Sigmoid colon (tissue), 6 donors: ENCODE measurements at regions not wholly inside any gene's neighbourhood (a gene's known extent, or its start where the extent isn't known, plus 50 kb on each side); places are given as distances from the start of the nearest gene placed in this dataset.

ENCODE experiments used
- DNase-seq: peaks from one replicate; pipeline ENCODE4 v3.0.0-alpha.2; 2019
- H3K27ac ChIP-seq, 4 donors: fragments of 200-600 bp; sonication (generic); one replicate each; pipeline ENCODE4 v1.5.1; 2016 to 2019; ENCODE audit warnings: mild to moderate bottlenecking in 1 of 4
- H3K27me3 ChIP-seq, 3 donors: fragments of 200-600 bp; sonication (generic); one replicate each; pipeline ENCODE4 v1.5.1; 2019; ENCODE audit warnings: mild to moderate bottlenecking in 1 of 3
- H3K36me3 ChIP-seq, 4 donors: fragments of 200-600 bp; sonication (generic); one replicate each; pipeline ENCODE4 v1.5.1; 2016 to 2019
- H3K4me1 ChIP-seq, 4 donors: fragments of 200-600 bp; sonication (generic); one replicate each; pipeline ENCODE4 v1.5.1; 2017 to 2019
- H3K4me3 ChIP-seq, 4 donors: fragments of 200-600 bp; sonication (generic); one replicate each; pipeline ENCODE4 v1.5.1; 2017 to 2019; ENCODE audit warnings: mild to moderate bottlenecking in 2 of 4, moderate library complexity in 1 of 4
- H3K9me3 ChIP-seq, 4 donors: fragments of 200-600 bp in 3 of 4; sonication (generic) in 3 of 4; one replicate each; pipeline versions ENCODE4 v1.5.1 to v1.6.1; 2013 to 2019
- EP300 ChIP-seq, 4 donors: sonication (generic); formaldehyde crosslinking; IDR thresholded peaks; one replicate each; pipeline ENCODE4 v1.6.1; 2017; ENCODE audit warnings: antibody characterized with exemption in 4 of 4
- POLR2A ChIP-seq, 2 donors: fragments of 450-650 bp; IDR thresholded peaks; one replicate each; pipeline ENCODE4 v1.6.1; 2016; ENCODE audit warnings: antibody characterized with exemption in 2 of 2, mild to moderate bottlenecking in 2 of 2, moderate library complexity in 2 of 2
- POLR2AphosphoS5 ChIP-seq, 4 donors: sonication (generic); formaldehyde crosslinking; IDR thresholded peaks; one replicate each; pipeline ENCODE4 v1.6.1; 2017; ENCODE audit warnings: antibody characterized with exemption in 4 of 4
- WGBS, 2 donors: extraction: QIAGEN DNeasy Blood & Tissue Kit; methylation state at CpG; one replicate each; pipeline ENCODE4 v1.1.7; 2013; 5-methylcytosine and 5-hydroxymethylcytosine counted together
- intact Hi-C: fragments of 100-400 bp; cut with DNase I; formaldehyde crosslinking; loops from one replicate; pipeline ENCODE4 v1.15.1; 2023
- TF ChIP-seq, protein P1 (sequence below), 4 experiments: fragments of 450-650 bp in 3 of 4; fragments of 200-600 bp in 1 of 4; IDR thresholded peaks; one replicate each; pipeline ENCODE4 v1.5.1; 2016 to 2019; ENCODE audit warnings: antibody characterized with exemption in 4 of 4, mild to moderate bottlenecking in 3 of 4, moderate library complexity in 2 of 4
- donor health status: healthy with polysubstance abuse.
- donor health status: healthy.

DNA sequence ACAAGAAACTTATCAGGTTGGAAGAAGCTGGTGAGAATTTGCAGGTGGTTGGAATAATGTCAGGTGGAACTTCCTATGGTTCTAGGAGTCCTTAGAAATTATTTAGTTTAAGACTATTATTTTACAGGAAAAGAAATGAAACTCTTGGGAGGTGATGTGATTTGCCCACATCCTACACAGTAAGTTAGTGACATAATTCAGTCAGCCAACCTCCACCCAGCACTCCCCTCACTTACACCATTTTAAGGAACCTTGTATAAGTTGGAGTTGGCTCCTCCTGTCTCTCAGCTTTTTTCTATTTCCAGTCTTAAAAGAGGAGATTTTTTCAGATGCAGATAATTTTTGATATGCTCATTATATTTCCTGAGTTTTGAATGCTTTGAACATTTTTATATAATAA lies 86.4 kb downstream of the SKA1 start:
- H3K4me1 ChIP-seq, result no peaks in the 10 kb centered on the region
- H3K36me3 ChIP-seq, result no peaks in the 10 kb centered on the region
- no peak overlapping the region for H3K27ac ChIP-seq
- H3K9me3 ChIP-seq, result no peaks in the 10 kb centered on the region
- no peaks in the 10 kb centered on the region for H3K27me3 ChIP-seq
- intact Hi-C loops, result no loop called here
- no peak overlapping the region for H3K4me3 ChIP-seq
- DNase-seq, result no peak
- TF ChIP-seq EP300 (IDR thresholded peaks at IDR 0.05) (no peak), POLR2AphosphoS5 (IDR thresholded peaks at IDR 0.05) (no peak)
- TF ChIP-seq, protein P1, sequence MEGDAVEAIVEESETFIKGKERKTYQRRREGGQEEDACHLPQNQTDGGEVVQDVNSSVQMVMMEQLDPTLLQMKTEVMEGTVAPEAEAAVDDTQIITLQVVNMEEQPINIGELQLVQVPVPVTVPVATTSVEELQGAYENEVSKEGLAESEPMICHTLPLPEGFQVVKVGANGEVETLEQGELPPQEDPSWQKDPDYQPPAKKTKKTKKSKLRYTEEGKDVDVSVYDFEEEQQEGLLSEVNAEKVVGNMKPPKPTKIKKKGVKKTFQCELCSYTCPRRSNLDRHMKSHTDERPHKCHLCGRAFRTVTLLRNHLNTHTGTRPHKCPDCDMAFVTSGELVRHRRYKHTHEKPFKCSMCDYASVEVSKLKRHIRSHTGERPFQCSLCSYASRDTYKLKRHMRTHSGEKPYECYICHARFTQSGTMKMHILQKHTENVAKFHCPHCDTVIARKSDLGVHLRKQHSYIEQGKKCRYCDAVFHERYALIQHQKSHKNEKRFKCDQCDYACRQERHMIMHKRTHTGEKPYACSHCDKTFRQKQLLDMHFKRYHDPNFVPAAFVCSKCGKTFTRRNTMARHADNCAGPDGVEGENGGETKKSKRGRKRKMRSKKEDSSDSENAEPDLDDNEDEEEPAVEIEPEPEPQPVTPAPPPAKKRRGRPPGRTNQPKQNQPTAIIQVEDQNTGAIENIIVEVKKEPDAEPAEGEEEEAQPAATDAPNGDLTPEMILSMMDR (IDR thresholded peaks at IDR 0.05), result no peak

DNA sequence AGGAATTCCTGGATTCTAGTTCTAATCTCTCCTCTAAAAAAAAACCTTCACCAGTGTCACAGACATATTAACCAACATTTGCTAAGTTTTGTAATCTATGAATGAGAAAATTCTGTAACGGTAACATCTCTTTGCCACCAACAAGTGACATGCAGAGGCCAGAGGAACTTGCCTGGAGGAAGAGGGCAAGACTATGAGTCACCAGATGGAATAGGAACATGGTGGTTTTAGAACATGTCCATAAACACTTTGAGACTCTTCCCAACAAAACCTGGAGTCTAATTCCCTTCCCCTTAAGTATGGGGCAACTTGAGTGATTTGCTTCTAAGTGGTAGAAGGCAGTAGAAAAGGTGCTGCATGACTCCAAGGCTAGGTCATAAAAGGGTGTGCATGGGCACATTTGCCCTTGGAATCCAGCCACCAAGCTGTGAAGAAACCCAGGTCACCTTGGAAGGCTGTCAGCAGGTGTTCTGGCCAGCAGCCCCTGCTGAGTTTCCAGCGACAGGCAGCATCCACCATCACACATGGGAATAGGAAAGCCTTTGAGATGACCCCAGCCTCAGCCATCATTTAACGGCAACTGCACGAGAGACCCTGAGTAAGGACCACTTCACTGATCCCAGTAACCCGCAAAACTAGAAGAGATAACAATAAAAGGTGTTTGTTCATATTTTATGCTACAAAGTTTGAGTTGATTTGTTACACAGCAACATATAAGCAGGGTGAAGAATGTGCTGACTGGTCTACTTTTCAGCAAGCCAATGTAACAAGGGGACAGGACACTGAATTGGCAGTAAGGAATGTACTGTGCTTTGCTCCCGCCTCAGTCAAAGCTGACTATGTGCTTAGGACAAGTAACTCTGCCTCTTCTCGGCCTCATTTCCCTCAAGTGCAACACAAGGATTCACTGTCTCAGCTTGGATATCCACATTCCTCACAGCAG lies 90.6 kb downstream of the SKA1 start:
- Histone ChIP-seq H3K27ac (no peak overlapping the region), H3K4me1 (no peaks in the 10 kb centered on the region), H3K36me3 (no peaks in the 10 kb centered on the region), H3K4me3 (no peak overlapping the region), H3K27me3 (no peaks in the 10 kb centered on the region), H3K9me3 (no peaks in the 10 kb centered on the region)
- intact Hi-C loops, result no loop called here
- WGBS, 2 donors, result 92 to 95% methylated on average over 7 of the region's 7 CpGs
- TF ChIP-seq, protein P1 (IDR thresholded peaks at IDR 0.05), result no peak
- no peak for TF ChIP-seq POLR2AphosphoS5 (IDR thresholded peaks at IDR 0.05)
- no peak for TF ChIP-seq EP300 (IDR thresholded peaks at IDR 0.05)
- TF ChIP-seq POLR2A (IDR thresholded peaks at IDR 0.05), result no peak
- DNase-seq, result no peak

DNA sequence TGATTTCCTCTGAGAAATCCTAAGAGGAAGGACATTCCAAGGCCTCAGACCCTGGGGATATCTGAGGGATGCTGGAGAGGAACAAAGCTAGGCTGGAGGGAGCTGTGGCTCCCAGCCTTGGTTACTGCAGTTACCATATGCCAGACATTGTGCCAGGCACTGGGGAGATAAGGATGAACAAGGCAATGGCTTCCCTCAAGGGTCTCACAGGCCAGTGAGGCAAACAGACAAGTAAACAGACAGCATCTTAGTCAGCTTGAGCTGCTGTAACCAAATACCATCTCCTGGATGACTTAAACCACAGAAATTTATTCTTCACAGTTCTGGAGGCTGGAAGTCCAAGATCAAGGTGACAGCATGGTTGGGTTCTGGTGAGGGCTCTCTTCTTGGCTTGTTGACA lies 91.8 kb downstream of the SKA1 start:
- no peaks in the 10 kb centered on the region for H3K9me3 ChIP-seq
- intact Hi-C loops, result no loop called here

DNA sequence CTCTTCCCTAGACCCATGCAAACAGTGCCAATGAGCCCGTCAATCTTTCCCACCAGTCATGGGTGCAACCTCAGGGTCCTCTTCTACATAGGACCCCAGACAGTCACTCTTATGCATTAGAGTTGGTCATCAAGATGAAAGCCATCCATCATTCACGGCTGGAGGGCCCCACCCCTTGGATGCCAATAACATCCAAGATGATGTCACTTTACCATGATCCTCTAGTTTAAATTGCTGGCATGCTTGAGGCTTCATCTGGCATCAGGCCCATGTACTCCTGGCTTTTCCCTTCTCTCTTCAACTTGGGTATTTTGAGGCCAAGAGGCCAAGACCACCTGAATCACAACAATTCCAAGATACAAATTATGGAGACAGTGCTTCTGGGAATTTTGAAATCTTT lies 91.1 kb upstream of the MAPK4 start:
- H3K9me3 ChIP-seq, result no peaks in the 10 kb centered on the region
- no peaks in the 10 kb centered on the region for H3K4me1 ChIP-seq
- H3K36me3 ChIP-seq, result no peaks in the 10 kb centered on the region
- no peak overlapping the region for H3K27ac ChIP-seq
- H3K4me3 ChIP-seq, result no peak overlapping the region
- intact Hi-C loops, result no loop called here
- H3K27me3 ChIP-seq, result no peaks in the 10 kb centered on the region
- no peak for DNase-seq
- 51 to 77% methylated on average over 2 of the region's 2 CpGs for WGBS, 2 donors
- no peak for TF ChIP-seq POLR2AphosphoS5 (IDR thresholded peaks at IDR 0.05)
- no peak for TF ChIP-seq POLR2A (IDR thresholded peaks at IDR 0.05)
- TF ChIP-seq, protein P1 (IDR thresholded peaks at IDR 0.05), result no peak
- TF ChIP-seq EP300 (IDR thresholded peaks at IDR 0.05), result no peak

More for the DNA sequence above, 91.8 kb downstream of the SKA1 start:
- H3K27ac ChIP-seq, result no peak overlapping the region
- no peaks in the 10 kb centered on the region for H3K27me3 ChIP-seq
- no peaks in the 10 kb centered on the region for H3K36me3 ChIP-seq
- H3K4me1 ChIP-seq, result no peaks in the 10 kb centered on the region
- no peak overlapping the region for H3K4me3 ChIP-seq
- TF ChIP-seq POLR2A (IDR thresholded peaks at IDR 0.05) (no peak), POLR2AphosphoS5 (IDR thresholded peaks at IDR 0.05) (no peak), EP300 (IDR thresholded peaks at IDR 0.05) (no peak)
- TF ChIP-seq, protein P1 (IDR thresholded peaks at IDR 0.05), result no peak
- no peak for DNase-seq

DNA sequence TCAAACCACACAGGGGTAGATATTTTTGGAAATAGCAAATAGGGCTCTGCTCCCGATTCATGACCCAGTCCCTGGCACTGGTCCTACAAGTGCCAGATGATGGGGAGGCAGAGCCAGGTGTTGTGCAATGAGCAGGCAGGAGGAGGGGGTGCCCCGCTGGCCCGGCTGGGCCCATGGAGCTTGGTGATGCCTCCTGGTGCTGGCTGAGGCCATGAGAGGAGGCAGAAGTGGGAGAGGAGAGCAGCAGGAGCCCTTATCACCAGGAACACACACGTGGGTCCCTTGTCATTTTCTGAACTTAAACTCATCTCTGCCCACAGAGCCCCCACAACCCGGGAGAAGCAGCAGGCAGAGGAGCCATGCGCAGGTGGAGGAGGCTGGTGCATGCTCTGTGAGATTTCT lies 90.5 kb upstream of the MAPK4 start:
- intact Hi-C loops, result no loop called here

More for the DNA sequence above, 90.5 kb upstream of the MAPK4 start:
- DNase-seq, result no peak
- WGBS, 2 donors, result 87 to 88% methylated on average over 6 of the region's 6 CpGs
- Histone ChIP-seq H3K9me3 (no peaks in the 10 kb centered on the region), H3K27ac (no peak overlapping the region), H3K36me3 (no peaks in the 10 kb centered on the region), H3K4me3 (no peak overlapping the region), H3K27me3 (no peaks in the 10 kb centered on the region), H3K4me1 (no peaks in the 10 kb centered on the region)
- no peak for TF ChIP-seq POLR2A (IDR thresholded peaks at IDR 0.05)
- TF ChIP-seq, protein P1 (IDR thresholded peaks at IDR 0.05), result no peak
- no peak for TF ChIP-seq EP300 (IDR thresholded peaks at IDR 0.05)
- TF ChIP-seq POLR2AphosphoS5 (IDR thresholded peaks at IDR 0.05), result no peak
